Fibroblast of mammary gland (primary cell): ENCODE measurements at regions not wholly inside any gene's neighbourhood (a gene's known extent, or its start where the extent isn't known, plus 50 kb on each side); places are given as distances from the start of the nearest gene placed in this dataset.

ENCODE experiments used
- DNase-seq: peaks from one replicate; pipeline ENCODE4 v3.0.0-alpha.2; 2010; ENCODE audit warnings: low read depth
- H3K4me3 ChIP-seq: 2 replicates; pipeline ENCODE4 v1.5.1; 2011; ENCODE audit warnings: low read depth, mild to moderate bottlenecking, low read length, moderate library complexity; ENCODE audit not compliant: control insufficient read depth
- TF ChIP-seq, protein P1 (sequence below): conservative IDR thresholded peaks from 2 replicates; pipeline ENCODE4 v1.5.1; 2011; ENCODE audit warnings: low read depth, low read length, inconsistent platforms; ENCODE audit not compliant: control insufficient read depth, insufficient read depth

DNA sequence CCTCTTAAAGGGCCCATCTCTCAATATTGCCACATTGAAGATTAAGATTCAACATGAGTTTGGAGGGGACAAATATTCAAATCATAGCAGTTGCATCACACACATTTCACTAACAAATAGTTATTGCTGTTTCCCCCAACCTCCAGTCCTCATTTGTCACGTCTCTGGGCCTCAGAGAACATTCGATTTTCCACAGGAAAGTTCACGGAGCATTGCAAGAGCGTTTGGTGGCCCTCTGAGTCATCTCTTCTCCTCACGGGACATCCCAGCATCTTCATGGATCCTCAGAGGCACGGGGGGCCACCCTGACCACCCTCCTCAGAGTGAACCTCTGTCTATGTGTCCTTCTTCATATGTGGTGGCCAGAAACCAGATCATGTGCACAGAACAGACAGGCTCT is 50.3 kb upstream of the CHST15 start:
- TF ChIP-seq, protein P1, sequence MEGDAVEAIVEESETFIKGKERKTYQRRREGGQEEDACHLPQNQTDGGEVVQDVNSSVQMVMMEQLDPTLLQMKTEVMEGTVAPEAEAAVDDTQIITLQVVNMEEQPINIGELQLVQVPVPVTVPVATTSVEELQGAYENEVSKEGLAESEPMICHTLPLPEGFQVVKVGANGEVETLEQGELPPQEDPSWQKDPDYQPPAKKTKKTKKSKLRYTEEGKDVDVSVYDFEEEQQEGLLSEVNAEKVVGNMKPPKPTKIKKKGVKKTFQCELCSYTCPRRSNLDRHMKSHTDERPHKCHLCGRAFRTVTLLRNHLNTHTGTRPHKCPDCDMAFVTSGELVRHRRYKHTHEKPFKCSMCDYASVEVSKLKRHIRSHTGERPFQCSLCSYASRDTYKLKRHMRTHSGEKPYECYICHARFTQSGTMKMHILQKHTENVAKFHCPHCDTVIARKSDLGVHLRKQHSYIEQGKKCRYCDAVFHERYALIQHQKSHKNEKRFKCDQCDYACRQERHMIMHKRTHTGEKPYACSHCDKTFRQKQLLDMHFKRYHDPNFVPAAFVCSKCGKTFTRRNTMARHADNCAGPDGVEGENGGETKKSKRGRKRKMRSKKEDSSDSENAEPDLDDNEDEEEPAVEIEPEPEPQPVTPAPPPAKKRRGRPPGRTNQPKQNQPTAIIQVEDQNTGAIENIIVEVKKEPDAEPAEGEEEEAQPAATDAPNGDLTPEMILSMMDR, result no peak
- no peak overlapping the region for H3K4me3 ChIP-seq
- DNase-seq, result no peak
